ENCODE measurements at regions not wholly inside any gene's neighbourhood (a gene's known extent, or its start where the extent isn't known, plus 50 kb on each side); places are given as distances from the start of the nearest gene placed in this dataset.

DNA sequence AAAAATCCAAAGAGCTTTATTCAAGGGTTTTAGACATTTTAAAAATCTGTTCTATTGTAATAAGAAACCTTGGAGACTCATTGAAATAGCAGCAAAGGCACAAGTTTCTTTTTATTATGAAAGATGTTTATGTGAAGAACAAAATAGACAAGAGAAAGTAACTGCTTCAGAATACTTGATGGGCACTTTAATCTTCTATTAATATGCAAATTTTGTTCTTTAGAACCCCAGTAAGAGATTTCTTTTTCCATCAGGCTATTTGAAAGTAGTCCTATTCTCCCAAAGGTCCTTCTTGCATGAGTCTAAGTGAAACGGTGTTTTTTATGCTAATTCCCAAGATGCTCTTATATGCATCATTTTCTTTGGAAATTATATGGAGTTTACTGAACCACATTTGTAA is 602.0 kb downstream of the EFNA5 start:
- Mint-ChIP-seq H3K4me3 (no peak overlapping the region), H3K27ac (no peak overlapping the region), H3K4me1 (no peaks in the 10 kb centered on the region), H3K9me3 (no peaks in the 10 kb centered on the region), H3K27me3 (no peaks in the 10 kb centered on the region), H3K36me3 (no peaks in the 10 kb centered on the region)

DNA sequence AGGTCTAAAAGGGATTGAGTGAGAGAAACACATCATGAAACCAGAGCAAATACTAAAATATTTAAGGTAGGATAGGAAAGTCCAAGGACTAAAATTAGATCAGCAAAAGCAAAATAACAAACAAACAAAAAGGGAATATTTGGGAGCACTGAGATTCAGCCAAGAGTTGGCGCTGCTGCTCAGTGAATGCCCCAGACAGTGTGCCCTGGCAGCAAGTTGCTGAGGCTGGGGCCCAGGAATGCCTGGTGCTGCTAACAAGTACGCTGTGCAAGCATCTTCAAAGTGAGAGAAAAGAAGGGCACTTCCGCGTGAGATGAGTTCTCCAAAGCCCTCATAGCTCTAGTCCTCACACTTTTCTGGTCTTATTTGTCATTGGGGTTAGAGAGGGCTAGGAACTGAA is 603.3 kb downstream of the EFNA5 start:
- Mint-ChIP-seq H3K36me3 (no peaks in the 10 kb centered on the region), H3K4me3 (no peak overlapping the region), H3K27me3 (no peaks in the 10 kb centered on the region), H3K27ac (peak overlapping the region; percentile 48), H3K4me1 (no peaks in the 10 kb centered on the region), H3K9me3 (no peaks in the 10 kb centered on the region)

DNA sequence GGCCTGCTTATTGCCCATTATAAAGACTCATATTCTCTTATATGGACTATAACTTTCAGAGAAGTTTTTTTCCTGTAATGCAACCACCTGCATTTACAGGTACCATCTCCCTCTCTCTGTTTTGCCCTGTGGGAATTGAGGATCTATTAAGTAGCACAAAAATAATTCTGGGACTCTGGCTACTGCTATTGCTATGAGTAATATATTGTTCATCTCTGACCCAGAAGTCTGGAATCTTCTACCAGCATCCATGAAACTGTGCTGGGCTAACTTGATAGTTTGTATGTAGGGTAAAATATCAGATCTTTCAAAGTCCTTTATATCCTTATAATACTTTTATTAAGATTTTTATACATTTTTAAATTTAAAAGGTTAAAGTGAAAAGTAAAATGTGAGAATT is 607.2 kb downstream of the EFNA5 start:
- Mint-ChIP-seq H3K27me3 (no peaks in the 10 kb centered on the region), H3K36me3 (no peaks in the 10 kb centered on the region), H3K9me3 (no peaks in the 10 kb centered on the region), H3K4me3 (no peak overlapping the region), H3K4me1 (no peaks in the 10 kb centered on the region), H3K27ac (no peak overlapping the region)

DNA sequence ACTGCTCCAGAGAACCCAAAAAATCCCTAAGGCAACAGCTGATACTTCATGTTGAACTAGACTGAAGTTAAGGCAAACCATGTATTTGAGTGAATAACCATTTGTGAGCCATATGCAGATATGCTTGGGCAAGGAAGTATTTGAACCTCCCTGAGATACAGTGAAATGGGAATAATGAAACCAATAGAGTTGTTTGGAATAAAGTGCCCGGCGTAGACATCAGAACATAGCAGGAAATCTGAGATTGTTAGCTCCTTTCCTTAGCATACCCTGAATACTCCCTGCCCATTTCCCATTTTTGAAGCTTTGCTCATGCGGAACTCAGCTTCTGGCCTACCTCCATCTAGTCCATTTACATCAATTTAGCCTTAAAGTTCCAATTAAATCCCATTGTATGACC is 611.9 kb downstream of the EFNA5 start:
- Mint-ChIP-seq H3K36me3 (no peaks in the 10 kb centered on the region), H3K4me1 (no peaks in the 10 kb centered on the region), H3K27ac (no peak overlapping the region)

DNA sequence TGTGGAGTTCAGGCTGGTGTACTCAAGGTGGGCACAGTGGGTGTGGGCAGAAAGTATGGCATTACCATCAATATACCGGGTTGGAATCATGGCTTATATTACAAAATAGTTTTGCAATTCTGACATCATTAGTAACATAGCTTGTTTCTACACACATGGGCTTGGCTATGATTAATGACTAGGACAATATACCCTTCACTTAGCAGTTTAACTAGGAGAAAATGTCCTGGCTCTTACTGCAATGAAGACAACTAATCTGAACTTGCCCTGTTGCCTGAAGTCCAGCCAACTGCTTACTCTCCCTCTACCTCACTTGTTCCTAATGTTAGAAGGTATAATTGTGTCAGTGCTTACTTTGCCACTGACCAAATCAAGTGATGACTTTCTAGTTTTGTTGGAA is 612.5 kb downstream of the EFNA5 start:
- H3K27ac Mint-ChIP-seq, result no peak overlapping the region
- no peaks in the 10 kb centered on the region for H3K27me3 Mint-ChIP-seq
- H3K9me3 Mint-ChIP-seq, result no peaks in the 10 kb centered on the region
- H3K36me3 Mint-ChIP-seq, result no peaks in the 10 kb centered on the region
- no peak overlapping the region for H3K4me3 Mint-ChIP-seq
- H3K4me1 Mint-ChIP-seq, result no peaks in the 10 kb centered on the region

More for the DNA sequence above, 611.9 kb downstream of the EFNA5 start:
- Mint-ChIP-seq H3K4me3 (no peak overlapping the region), H3K9me3 (no peaks in the 10 kb centered on the region), H3K27me3 (no peaks in the 10 kb centered on the region)

DNA sequence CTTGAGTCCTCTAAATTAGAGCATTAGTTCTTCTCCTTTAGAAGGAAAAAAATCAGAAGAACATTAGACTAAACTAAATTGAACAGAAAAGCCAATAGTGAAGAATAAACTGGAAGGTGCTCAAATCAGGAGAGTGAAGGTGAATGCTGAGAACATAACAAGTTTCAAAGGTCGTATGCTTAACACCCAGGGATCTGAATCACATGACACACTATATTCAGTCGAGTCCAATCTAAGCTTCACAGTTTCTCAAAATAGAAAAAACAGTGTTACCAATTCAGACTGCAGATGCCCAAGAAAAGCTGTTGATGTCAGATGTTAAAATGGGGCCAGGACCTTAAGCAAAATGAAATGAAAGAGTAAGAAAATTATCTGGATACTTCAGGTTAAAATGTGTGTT is 614.5 kb downstream of the EFNA5 start:
- no peaks in the 10 kb centered on the region for H3K27me3 Mint-ChIP-seq
- H3K4me1 Mint-ChIP-seq, result no peaks in the 10 kb centered on the region
- H3K4me3 Mint-ChIP-seq, result no peak overlapping the region
- H3K27ac Mint-ChIP-seq, result no peak overlapping the region
- H3K9me3 Mint-ChIP-seq, result no peaks in the 10 kb centered on the region
- H3K36me3 Mint-ChIP-seq, result no peaks in the 10 kb centered on the region

DNA sequence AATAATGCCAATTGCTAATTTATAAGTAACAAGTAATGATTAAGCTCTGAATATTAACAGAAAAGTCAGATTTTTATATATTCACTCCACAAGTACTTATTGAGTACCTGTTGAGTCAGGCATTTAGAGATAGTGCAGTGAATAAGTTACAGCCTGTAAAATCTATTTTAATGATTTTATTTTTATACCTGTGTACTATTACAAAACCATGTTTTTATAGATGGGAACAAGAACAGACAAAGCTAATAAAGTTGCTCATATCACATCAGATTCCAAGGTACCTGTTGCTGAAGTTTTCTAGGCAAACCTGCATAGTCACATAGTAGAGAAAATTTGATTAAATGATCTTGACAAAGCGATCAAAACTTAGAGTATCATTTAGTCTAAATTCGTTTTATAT is 623.7 kb downstream of the EFNA5 start:
- no peaks in the 10 kb centered on the region for H3K4me1 Mint-ChIP-seq
- no peak overlapping the region for H3K4me3 Mint-ChIP-seq
- no peak overlapping the region for H3K27ac Mint-ChIP-seq
- no peaks in the 10 kb centered on the region for H3K27me3 Mint-ChIP-seq
- H3K36me3 Mint-ChIP-seq, result no peaks in the 10 kb centered on the region
- no peaks in the 10 kb centered on the region for H3K9me3 Mint-ChIP-seq

DNA sequence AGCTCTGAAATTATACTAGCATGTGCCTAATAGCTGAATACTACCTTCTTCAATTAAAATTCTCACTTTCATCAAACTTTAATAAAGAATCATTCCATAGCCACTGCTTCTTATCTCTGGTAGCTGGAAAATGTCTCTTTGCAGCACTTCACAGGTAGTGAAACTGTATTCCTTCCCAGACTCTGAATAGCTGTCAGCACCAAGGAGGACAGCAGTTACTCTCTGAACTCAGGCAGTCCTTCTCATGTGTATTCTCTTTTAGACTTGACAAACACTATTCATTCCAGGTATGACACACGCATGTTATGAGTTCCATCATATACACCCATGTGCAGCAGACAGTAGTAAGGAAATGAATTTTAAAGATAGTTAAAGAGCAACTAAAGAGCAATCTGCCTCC is 627.1 kb downstream of the EFNA5 start:
- no peaks in the 10 kb centered on the region for H3K36me3 Mint-ChIP-seq
- no peaks in the 10 kb centered on the region for H3K27me3 Mint-ChIP-seq
- H3K4me3 Mint-ChIP-seq, result no peak overlapping the region
- no peaks in the 10 kb centered on the region for H3K4me1 Mint-ChIP-seq
- no peaks in the 10 kb centered on the region for H3K9me3 Mint-ChIP-seq
- H3K27ac Mint-ChIP-seq, result no peak overlapping the region

DNA sequence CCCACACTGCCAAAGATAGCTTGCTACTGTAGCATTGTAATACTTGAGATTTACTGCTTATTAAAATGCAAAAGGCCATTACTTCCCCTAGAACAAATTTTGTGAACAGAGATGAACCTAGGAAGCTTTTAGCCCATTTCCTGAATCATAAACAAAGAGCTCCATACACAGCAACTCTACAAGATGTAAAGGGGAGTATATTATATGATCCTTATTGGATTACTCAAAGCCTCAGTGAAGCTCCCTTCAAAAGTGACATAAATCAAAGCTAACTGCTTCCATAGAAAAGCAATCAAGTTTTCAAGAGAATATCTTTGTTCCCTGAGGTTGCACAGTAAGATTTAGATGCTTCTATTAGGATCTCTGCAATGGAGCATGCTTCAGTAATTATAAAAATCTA is 629.8 kb downstream of the EFNA5 start:
- Mint-ChIP-seq H3K36me3 (no peaks in the 10 kb centered on the region), H3K27me3 (no peaks in the 10 kb centered on the region), H3K4me1 (no peaks in the 10 kb centered on the region), H3K27ac (no peak overlapping the region), H3K9me3 (no peaks in the 10 kb centered on the region), H3K4me3 (no peak overlapping the region)

DNA sequence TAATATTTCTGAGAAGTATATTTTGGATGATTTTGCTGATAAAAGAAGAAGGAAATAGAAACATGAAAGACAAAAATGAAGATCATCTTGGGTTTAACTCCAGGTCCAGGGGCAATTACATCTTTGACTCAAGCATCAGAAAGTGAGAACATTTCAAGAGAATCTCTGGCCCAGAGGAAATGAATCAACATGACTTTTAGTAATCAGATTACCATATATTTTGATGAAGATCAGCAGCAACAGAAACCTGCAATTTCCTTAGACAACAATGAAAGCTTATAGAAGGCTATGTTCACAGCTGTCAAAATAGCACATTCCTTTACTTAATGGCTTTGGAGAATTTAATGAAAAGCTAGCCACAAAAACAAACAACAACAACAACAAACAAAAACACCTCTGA is 638.1 kb downstream of the EFNA5 start:
- no peaks in the 10 kb centered on the region for H3K27me3 Mint-ChIP-seq
- no peak overlapping the region for H3K4me3 Mint-ChIP-seq
- no peaks in the 10 kb centered on the region for H3K36me3 Mint-ChIP-seq
- H3K4me1 Mint-ChIP-seq, result no peaks in the 10 kb centered on the region
- no peak overlapping the region for H3K27ac Mint-ChIP-seq
- no peaks in the 10 kb centered on the region for H3K9me3 Mint-ChIP-seq

DNA sequence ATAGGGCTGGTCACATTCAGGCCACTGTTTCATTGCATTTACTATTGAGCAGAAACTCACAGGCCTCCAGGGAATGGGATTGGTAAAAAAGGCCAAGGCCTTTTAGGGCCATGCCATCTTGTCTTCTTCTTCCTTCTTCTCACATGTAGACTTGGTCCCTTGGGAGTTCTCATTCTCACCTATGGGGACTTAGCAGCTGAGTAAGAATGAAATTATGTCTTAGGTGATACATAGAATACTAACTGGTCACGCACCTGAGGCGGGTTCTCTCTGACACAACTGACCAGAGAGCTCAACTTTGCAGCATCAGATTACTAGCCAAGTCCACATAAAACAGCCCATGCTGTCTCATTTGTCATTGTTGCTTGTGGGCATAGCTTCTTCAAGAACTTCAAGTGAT is 641.8 kb downstream of the EFNA5 start:
- Mint-ChIP-seq H3K36me3 (no peaks in the 10 kb centered on the region), H3K27ac (no peak overlapping the region), H3K4me1 (no peaks in the 10 kb centered on the region), H3K9me3 (peaks cover 7% of the 10 kb centered on the region), H3K27me3 (no peaks in the 10 kb centered on the region), H3K4me3 (no peak overlapping the region)

DNA sequence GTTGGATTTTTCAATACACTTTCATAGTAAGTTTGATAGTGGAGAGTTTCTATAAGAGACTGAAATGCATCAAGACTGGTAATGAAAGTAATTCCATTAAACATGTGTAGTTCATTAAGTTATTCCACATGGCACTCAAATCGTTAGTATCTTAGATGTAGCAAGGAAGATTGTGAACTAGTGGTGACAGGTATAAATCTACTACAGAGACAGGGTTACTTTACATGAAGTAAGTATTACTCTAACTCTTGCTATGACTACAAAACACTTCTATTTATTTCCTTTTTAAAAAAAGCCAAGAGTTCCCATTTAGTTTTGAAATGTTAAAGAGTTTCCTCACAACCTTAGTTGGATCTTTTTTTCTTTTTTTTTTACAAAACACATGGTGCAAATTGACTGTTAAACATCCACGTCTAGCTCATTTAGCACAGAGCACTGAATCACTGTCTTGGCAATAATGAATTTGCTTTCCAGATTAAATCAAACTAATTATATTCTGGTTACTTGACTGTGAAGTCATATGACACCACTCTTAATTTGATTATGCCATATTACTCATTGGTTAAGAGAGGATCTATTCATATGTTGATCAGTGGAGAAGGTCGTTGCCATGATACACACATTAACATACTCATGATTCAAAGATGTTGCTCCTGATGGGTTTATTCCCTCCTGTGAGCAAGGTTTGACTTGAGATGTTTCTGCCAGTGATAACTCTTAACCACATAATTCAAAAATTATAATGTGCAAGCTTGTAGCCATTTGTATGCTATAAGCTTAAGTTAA is 644.8 kb downstream of the EFNA5 start:
- no peak overlapping the region for H3K27ac Mint-ChIP-seq
- peaks cover 7% of the 10 kb centered on the region for H3K9me3 Mint-ChIP-seq
- no peaks in the 10 kb centered on the region for H3K27me3 Mint-ChIP-seq
- H3K36me3 Mint-ChIP-seq, result no peaks in the 10 kb centered on the region
- H3K4me3 Mint-ChIP-seq, result no peak overlapping the region
- H3K4me1 Mint-ChIP-seq, result no peaks in the 10 kb centered on the region

DNA sequence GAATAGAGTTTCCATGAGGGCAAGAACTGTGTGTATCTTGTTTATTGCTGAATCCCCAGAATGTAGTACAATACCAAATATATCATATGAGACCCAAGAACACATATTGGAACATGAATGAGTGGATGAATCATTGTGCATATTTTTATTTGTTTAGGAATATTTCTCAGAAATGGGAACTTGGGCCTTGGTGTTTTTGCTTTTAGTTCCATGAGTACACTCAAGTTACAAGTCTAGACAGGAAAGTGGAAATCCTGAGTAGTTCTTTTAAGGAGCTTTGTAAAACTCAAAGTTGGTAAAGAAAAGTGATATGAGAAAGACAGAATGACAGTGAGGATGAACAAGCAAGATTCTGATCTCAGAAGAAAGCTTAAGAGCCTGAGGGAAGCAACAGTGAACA is 647.0 kb downstream of the EFNA5 start:
- no peaks in the 10 kb centered on the region for H3K36me3 Mint-ChIP-seq
- H3K9me3 Mint-ChIP-seq, result peaks cover 7% of the 10 kb centered on the region
- no peaks in the 10 kb centered on the region for H3K4me1 Mint-ChIP-seq
- H3K27me3 Mint-ChIP-seq, result no peaks in the 10 kb centered on the region
- no peak overlapping the region for H3K4me3 Mint-ChIP-seq
- no peak overlapping the region for H3K27ac Mint-ChIP-seq

DNA sequence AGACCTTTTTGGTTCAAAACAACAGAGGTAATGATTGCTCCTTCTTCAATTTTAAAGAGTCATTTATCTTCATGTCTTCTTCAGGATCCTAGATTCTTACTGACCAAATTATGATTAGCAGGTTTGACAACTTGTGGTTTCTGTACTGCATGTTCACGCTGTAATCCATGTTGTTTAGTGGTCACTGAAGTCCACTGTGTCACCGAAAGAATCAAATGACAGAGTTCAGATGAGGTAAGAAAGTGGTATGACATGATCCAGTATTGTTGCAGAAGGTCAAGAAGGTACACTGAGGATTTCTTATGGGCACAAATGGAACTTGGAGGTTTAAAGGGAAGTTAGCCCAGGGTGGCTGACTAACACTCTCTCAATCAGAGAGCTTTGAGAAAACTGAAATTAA is 649.2 kb downstream of the EFNA5 start:
- no peaks in the 10 kb centered on the region for H3K4me1 Mint-ChIP-seq
- H3K9me3 Mint-ChIP-seq, result peaks cover 5% of the 10 kb centered on the region
- H3K36me3 Mint-ChIP-seq, result no peaks in the 10 kb centered on the region
- H3K27me3 Mint-ChIP-seq, result no peaks in the 10 kb centered on the region
- H3K27ac Mint-ChIP-seq, result no peak overlapping the region
- H3K4me3 Mint-ChIP-seq, result no peak overlapping the region

DNA sequence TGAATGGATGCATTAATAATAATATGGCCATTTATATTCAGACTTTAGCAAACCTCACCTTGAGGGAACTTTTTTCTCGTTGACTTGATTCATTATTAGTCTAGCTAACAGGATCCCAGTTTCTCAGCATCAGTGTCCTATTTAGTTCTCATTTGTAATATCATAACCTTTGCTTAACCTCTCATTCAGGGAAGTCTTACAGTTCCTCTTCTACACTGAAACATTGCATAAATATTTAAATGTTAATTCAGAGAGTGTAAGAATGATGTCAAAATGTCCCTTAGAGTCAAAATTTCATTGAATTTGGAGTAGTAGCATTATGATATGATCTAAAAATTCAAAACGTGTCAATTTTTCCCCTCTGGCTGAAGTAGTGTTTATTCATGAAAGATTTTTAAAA is 650.1 kb downstream of the EFNA5 start:
- no peak overlapping the region for H3K27ac Mint-ChIP-seq
- H3K9me3 Mint-ChIP-seq, result peaks cover 5% of the 10 kb centered on the region
- no peaks in the 10 kb centered on the region for H3K36me3 Mint-ChIP-seq
- H3K27me3 Mint-ChIP-seq, result no peaks in the 10 kb centered on the region
- H3K4me1 Mint-ChIP-seq, result no peaks in the 10 kb centered on the region
- no peak overlapping the region for H3K4me3 Mint-ChIP-seq

DNA sequence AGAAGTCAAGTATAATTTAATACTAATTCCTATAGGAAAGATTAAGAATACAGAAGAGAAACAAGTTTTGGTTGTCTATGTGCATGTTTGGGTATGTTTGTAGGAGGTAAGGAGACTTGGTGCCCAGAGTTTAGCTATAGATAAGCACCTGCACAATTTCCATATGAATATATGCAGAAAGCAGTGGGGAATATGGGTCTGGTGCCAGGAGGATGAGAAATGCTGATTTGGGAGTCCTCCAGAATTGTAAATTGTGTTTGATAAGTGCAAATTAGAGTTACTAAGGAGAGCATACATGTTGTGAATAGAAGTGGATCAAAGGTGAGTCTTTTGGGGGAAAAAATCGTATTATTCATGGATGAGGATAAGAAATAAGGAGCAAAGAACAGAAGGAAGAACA is 653.1 kb downstream of the EFNA5 start:
- no peaks in the 10 kb centered on the region for H3K4me1 Mint-ChIP-seq
- H3K36me3 Mint-ChIP-seq, result no peaks in the 10 kb centered on the region
- peaks cover 10% of the 10 kb centered on the region for H3K9me3 Mint-ChIP-seq
- no peak overlapping the region for H3K27ac Mint-ChIP-seq
- H3K4me3 Mint-ChIP-seq, result no peak overlapping the region
- no peaks in the 10 kb centered on the region for H3K27me3 Mint-ChIP-seq

DNA sequence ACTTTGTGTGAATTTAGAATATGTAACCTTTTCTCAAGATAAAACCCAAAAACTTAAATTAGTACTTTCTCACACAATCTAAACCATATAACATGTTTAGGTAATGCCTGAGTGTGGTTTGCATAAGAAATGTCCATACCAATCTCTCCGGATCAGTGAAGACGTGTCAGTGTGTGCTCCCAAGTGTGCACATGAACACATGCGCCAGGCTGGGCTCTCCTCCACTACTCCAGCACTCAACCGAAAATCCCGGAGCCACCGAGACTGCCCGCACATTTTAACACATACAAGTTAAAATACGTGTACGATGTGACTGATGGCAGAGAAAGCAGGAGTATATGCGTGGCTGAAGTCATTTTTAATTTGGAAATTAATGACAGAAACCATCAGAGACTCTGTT is 658.4 kb downstream of the EFNA5 start:
- Mint-ChIP-seq H3K9me3 (peaks cover 5% of the 10 kb centered on the region), H3K4me1 (no peaks in the 10 kb centered on the region), H3K4me3 (no peak overlapping the region), H3K36me3 (no peaks in the 10 kb centered on the region), H3K27me3 (no peaks in the 10 kb centered on the region), H3K27ac (no peak overlapping the region)

All from activated naive CD4-positive, alpha-beta T cell treated with anti-CD3 and anti-CD28 coated beads, Interleukin-2, amount 50 U/mL, for 24 hours (primary cell).